Esophagus muscularis mucosa (tissue), 4 donors: ENCODE measurements at regions not wholly inside any gene's neighbourhood (a gene's known extent, or its start where the extent isn't known, plus 50 kb on each side); places are given as distances from the start of the nearest gene placed in this dataset.

Experiments used
- DNase-seq: peaks from one replicate; pipeline ENCODE4 v3.0.0-alpha.2; 2017; ENCODE audit errors: extremely low spot score
- H3K27ac ChIP-seq, 4 donors: fragments of 200-600 bp; sonication (generic); replicated peaks in 1 of 4; 1 replicate in 3 of 4; 2 replicates in 1 of 4; pipeline ENCODE4 v1.5.1; 2016 to 2019; ENCODE audit warnings: mild to moderate bottlenecking in 1 of 4
- H3K27me3 ChIP-seq, 4 donors: fragments of 200-600 bp; sonication (generic); one replicate each; pipeline versions ENCODE4 v1.5.1 to v1.6.0; 2016 to 2019
- H3K36me3 ChIP-seq, 4 donors: fragments of 200-600 bp; sonication (generic); one replicate each; pipeline ENCODE4 v1.5.1; 2016 to 2019
- H3K4me1 ChIP-seq, 4 donors: fragments of 200-600 bp; sonication (generic); one replicate each; pipeline ENCODE4 v1.5.1; 2016 to 2019
- H3K4me3 ChIP-seq, 4 donors: fragments of 200-600 bp; sonication (generic); 1 replicate in 2 of 4; 2 replicates in 2 of 4; pipeline ENCODE4 v1.5.1; 2016 to 2019; ENCODE audit warnings: mild to moderate bottlenecking in 4 of 4, moderate library complexity in 1 of 4
- H3K9me3 ChIP-seq, 4 donors: fragments of 200-600 bp; sonication (generic); 1 replicate in 3 of 4; 2 replicates in 1 of 4; pipeline ENCODE4 v1.5.1; 2016 to 2019
- CTCF ChIP-seq, 3 experiments: fragments of 200-600 bp in 2 of 3; fragments of 450-650 bp in 1 of 3; sonication (generic) in 2 of 3; IDR thresholded peaks; one replicate each; pipeline ENCODE4 v1.5.1; 2017 to 2019; ENCODE audit warnings: antibody characterized with exemption in 3 of 3, mild to moderate bottlenecking in 2 of 3, moderate library complexity in 1 of 3
- EP300 ChIP-seq: sonication (generic); formaldehyde crosslinking; IDR thresholded peaks from one replicate; pipeline ENCODE4 v1.6.1; 2017; ENCODE audit warnings: antibody characterized with exemption
- POLR2A ChIP-seq: fragments of 450-650 bp; IDR thresholded peaks from one replicate; pipeline ENCODE4 v1.6.1; 2017; ENCODE audit warnings: antibody characterized with exemption, moderate library complexity, mild to moderate bottlenecking, low read depth
- POLR2AphosphoS5 ChIP-seq, 2 donors: sonication (generic); formaldehyde crosslinking; IDR thresholded peaks; one replicate each; pipeline ENCODE4 v1.6.1; 2017; ENCODE audit warnings: antibody characterized with exemption in 2 of 2
- WGBS: methylation state at CpG from one replicate; pipeline ENCODE4 v1.1.5; 2018; 5-methylcytosine and 5-hydroxymethylcytosine counted together
- intact Hi-C: fragments of 100-400 bp; cut with DNase I; formaldehyde crosslinking; loops from one replicate; pipeline ENCODE4 v1.15.1; 2023

- TF ChIP-seq POLR2A (no peak), POLR2AphosphoS5 (IDR thresholded peaks at IDR 0.05) (no peak), EP300 (no peak), CTCF (IDR thresholded peaks at IDR 0.05) (no peak)
- Histone ChIP-seq H3K27me3 (peaks cover 0 to 12% (median 0%) of the 10 kb centered on the region in 4 donors), H3K4me3 (no peak overlapping the region), H3K9me3 (no peaks in the 10 kb centered on the region), H3K27ac (no peak overlapping the region), H3K4me1 (peaks cover 0 to 6% (median 4%) of the 10 kb centered on the region in 4 donors), H3K36me3 (no peaks in the 10 kb centered on the region)
- DNase-seq: no peak
- intact Hi-C loops: no loop called here
- WGBS: 100% methylated on average over 2 of the region's 2 CpGs
These were observed 61.4 kb upstream of the BEGAIN start for GRCh38 chr14:100648474-100649172.

DNA sequence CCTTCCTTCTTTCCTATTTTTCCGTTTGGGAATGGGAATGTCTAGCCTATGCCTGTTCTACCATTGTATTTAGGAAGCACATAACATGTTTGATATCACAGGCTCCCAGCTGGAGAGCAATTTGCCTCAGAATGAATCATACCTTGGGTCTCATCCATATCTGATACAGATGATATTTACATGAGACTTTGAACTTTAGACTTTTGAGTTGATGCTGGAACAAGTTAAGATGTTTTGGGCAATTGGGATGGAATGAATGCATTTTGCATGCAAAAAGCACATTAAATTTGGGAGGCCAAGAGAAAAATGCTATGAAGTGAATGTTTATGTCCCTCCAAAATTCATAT lies 61.9 kb upstream of the BEGAIN start:
- Histone ChIP-seq H3K9me3 (no peaks in the 10 kb centered on the region), H3K27me3 (peaks cover 0 to 17% (median under 1%) of the 10 kb centered on the region in 4 donors), H3K27ac (no peak overlapping the region), H3K4me1 (peaks cover 0 to 6% (median 4%) of the 10 kb centered on the region in 4 donors), H3K36me3 (no peaks in the 10 kb centered on the region), H3K4me3 (no peak overlapping the region)
- intact Hi-C loops: no loop called here
- WGBS: 89% methylated on average over 1 of the region's 1 CpG
- no peak for TF ChIP-seq CTCF (IDR thresholded peaks at IDR 0.05)
- no peak for TF ChIP-seq POLR2AphosphoS5 (IDR thresholded peaks at IDR 0.05)
- no peak for DNase-seq

DNA sequence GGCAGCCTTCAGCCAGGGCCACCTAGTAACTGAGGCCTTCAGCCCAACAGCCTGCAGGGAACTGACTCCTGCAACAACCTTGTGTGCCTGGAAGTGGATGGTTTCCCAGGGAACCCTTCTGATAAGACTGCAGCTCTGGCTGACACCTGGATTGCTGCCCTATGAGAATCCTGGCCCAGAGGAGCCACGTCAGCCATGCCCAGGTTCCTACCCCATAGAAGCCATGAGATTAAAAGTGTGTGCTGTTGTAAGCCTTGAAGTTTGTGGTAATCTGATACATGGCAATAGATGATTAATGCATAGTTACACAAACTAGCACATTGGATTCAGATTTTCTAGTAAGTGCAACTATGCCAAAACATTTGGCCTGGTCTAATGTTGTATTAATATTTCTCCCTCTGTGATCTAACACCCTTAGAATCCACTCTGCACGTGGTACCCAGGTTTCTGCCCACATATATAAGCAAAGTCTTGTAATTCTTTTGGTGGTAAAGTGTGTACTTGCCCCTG lies 64.8 kb upstream of the BEGAIN start:
- Histone ChIP-seq H3K36me3 (no peaks in the 10 kb centered on the region), H3K4me1 (peaks cover 0 to 8% (median 6%) of the 10 kb centered on the region in 4 donors), H3K4me3 (no peak overlapping the region), H3K9me3 (no peaks in the 10 kb centered on the region), H3K27me3 (peaks cover 0 to 34% (median 12%) of the 10 kb centered on the region in 4 donors), H3K27ac (no peak overlapping the region)
- TF ChIP-seq EP300: no peak
- TF ChIP-seq POLR2A: no peak
- no peak for TF ChIP-seq CTCF (IDR thresholded peaks at IDR 0.05)
- TF ChIP-seq POLR2AphosphoS5 (IDR thresholded peaks at IDR 0.05): no peak
- intact Hi-C loops: loop anchor here (5.0 kb wide), 2 partner anchors 125 to 210 kb away; no protein-coding TSS in a partner anchor
- no peak for DNase-seq
- WGBS: 84% methylated on average over 2 of the region's 2 CpGs

DNA sequence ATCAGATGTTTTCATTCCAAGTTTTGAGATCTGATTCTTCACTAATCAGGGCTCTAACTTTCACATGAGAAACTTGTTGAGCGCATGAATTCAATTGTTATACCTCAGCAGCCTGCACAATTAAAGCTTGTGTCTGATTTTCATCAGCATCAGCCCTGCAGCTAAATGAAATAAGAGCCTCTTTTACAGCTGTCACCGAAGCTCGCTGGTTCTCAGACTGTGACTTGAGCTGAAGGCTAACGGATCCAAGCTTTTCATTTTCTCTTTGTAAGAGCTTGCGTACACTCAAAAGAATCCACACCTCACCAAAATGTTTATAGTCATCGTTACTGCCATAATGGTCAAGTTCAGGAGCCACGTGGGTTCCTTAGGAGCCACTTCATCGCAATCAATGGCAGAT lies 65.5 kb upstream of the BEGAIN start:
- intact Hi-C loops: loop anchor here (5.0 kb wide), 2 partner anchors 125 to 210 kb away; no protein-coding TSS in a partner anchor
- Histone ChIP-seq H3K27me3 (peaks cover 0 to 37% (median 12%) of the 10 kb centered on the region in 4 donors), H3K9me3 (no peaks in the 10 kb centered on the region), H3K4me3 (no peak overlapping the region), H3K4me1 (peaks cover 0 to 8% (median 6%) of the 10 kb centered on the region in 4 donors), H3K27ac (no peak overlapping the region), H3K36me3 (no peaks in the 10 kb centered on the region)
- WGBS: 93% methylated on average over 8 of the region's 8 CpGs
- DNase-seq: no peak
- TF ChIP-seq POLR2A: no peak
- no peak for TF ChIP-seq EP300
- TF ChIP-seq CTCF (IDR thresholded peaks at IDR 0.05): no peak
- no peak for TF ChIP-seq POLR2AphosphoS5 (IDR thresholded peaks at IDR 0.05)
